Panc1 (cell line): ENCODE measurements at regions not wholly inside any gene's neighbourhood (a gene's known extent, or its start where the extent isn't known, plus 50 kb on each side); places are given as distances from the start of the nearest gene placed in this dataset.

ENCODE experiments used
- ATAC-seq: fragments of 200-7000 bp; cut with Tn5 transposase; 2 replicates; pipeline ENCODE4 v1.9.1; 2020; ENCODE audit warnings: mild to moderate bottlenecking, moderate library complexity
- BruUV-seq: library from RNA; stranded (reverse); fragments of 400-500 nt; replicated peaks from 2 replicates; lab custom pipeline; 2021; lab: Mats Ljungman, UMichigan
- CTCF ChIA-PET: fragments of 300-600 bp; sonication (Branson Sonifier 250); formaldehyde crosslinking; loops from one replicate; lab custom pipeline; 2022; ENCODE audit warnings: antibody characterized with exemption; lab: Charles Lee
- POLR2A ChIA-PET: fragments of 300-600 bp; sonication (Branson Sonifier 250); formaldehyde crosslinking; loops from one replicate; lab custom pipeline; 2022; ENCODE audit warnings: antibody characterized with exemption; lab: Charles Lee
- DNase-seq: peaks from one replicate; pipeline ENCODE4 v3.0.0-alpha.2; 2010; ENCODE audit warnings: low read depth, low spot score
- H3K27ac ChIP-seq: 2 replicates; pipeline ENCODE4 v1.5.1; 2011; ENCODE audit warnings: mild to moderate bottlenecking, low read length, inconsistent platforms
- H3K27me3 ChIP-seq: fragments of 200-500 bp; sonication (Bioruptor generic); 2 replicates; pipeline ENCODE4 v1.6.0; 2014; ENCODE audit warnings: low read length, inconsistent platforms; ENCODE audit not compliant: control insufficient read depth, insufficient read depth
- H3K36me3 ChIP-seq: fragments of 200-500 bp; sonication (Bioruptor generic); 2 replicates; pipeline ENCODE4 v1.5.1; 2014; ENCODE audit warnings: inconsistent platforms, mild to moderate bottlenecking, low read length, moderate library complexity; ENCODE audit not compliant: control insufficient read depth, insufficient read depth
- H3K4me1 ChIP-seq: 2 replicates; pipeline ENCODE4 v1.5.1; 2011; ENCODE audit warnings: inconsistent platforms, mild to moderate bottlenecking, low read length, moderate library complexity; ENCODE audit not compliant: control insufficient read depth, insufficient read depth
- H3K4me3 ChIP-seq, 2 experiments: 2 replicates each; pipeline ENCODE4 v1.5.1; 2011 to 2012; ENCODE audit warnings: low read depth in 2 of 2, low read length in 2 of 2, mild to moderate bottlenecking in 2 of 2, inconsistent platforms in 1 of 2, moderate library complexity in 1 of 2
- H3K9me3 ChIP-seq: fragments of 200-500 bp; sonication (Bioruptor generic); 2 replicates; pipeline ENCODE4 v1.5.1; 2014; ENCODE audit warnings: low read depth, mild to moderate bottlenecking, inconsistent platforms, low read length, moderate library complexity; ENCODE audit not compliant: control insufficient read depth, insufficient read depth
- POLR2AphosphoS5 ChIP-seq: IDR thresholded peaks from 2 replicates; pipeline ENCODE4 v1.6.1; 2012; ENCODE audit warnings: mild to moderate bottlenecking, low read depth, low read length, moderate library complexity
- SIN3A ChIP-seq: IDR thresholded peaks from 2 replicates; pipeline ENCODE4 v1.6.1; 2012; ENCODE audit warnings: low read depth, mild to moderate bottlenecking, low read length, moderate library complexity, borderline replicate concordance; ENCODE audit not compliant: insufficient read depth
- TCF7L2 ChIP-seq: IDR thresholded peaks from 2 replicates; pipeline ENCODE4 v1.6.1; 2011; ENCODE audit warnings: mild to moderate bottlenecking, low read depth, low read length, inconsistent platforms
- in situ Hi-C: cut with HindIII; loops from 2 replicates; pipeline ENCODE4 v1.10.0; 2016; ENCODE audit warnings: low sequenced_read_pairs, low pct_unique_long_range_greater_than_20kb
- intact Hi-C: fragments of 100-400 bp; cut with micrococcal nuclease; formaldehyde crosslinking; loops from one replicate; pipeline ENCODE4 v1.10.0; 2022; ENCODE audit not compliant: unreplicated experiment
- TF ChIP-seq, protein P1 (sequence below), 2 experiments: IDR thresholded peaks; 2 replicates each; pipeline ENCODE4 v1.6.1; 2011 to 2012; ENCODE audit warnings: low read depth in 2 of 2, control low read depth in 1 of 2, low read length in 1 of 2, mild to moderate bottlenecking in 1 of 2, moderate library complexity in 1 of 2; ENCODE audit not compliant: insufficient read depth in 1 of 2
- TF ChIP-seq, protein P2 (sequence below): fragments of 450-650 bp; IDR thresholded peaks from 2 replicates; pipeline ENCODE4 v1.5.1; 2017; ENCODE audit warnings: mild to moderate bottlenecking

DNA sequence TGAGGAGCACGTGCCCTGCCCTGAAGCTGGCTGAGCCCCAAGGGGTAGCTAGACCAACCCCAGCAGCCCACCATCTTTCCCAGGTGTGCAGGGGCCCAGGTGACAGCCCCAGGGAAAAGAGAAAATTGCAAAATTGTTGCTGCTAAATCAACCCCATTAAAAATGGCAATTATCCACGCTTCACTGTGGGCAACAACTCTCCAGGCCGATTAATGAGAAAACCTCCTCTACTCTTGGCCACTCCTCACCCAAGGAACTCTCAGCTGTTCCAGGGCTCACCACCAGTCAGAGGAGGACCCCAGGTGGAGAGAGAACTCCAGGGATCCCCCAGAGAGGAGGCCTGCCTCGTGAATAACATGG, 516.1 kb upstream of the MGMT start:
- TF ChIP-seq TCF7L2 (no peak), SIN3A (no peak), POLR2AphosphoS5 (no peak)
- TF ChIP-seq, protein P1, sequence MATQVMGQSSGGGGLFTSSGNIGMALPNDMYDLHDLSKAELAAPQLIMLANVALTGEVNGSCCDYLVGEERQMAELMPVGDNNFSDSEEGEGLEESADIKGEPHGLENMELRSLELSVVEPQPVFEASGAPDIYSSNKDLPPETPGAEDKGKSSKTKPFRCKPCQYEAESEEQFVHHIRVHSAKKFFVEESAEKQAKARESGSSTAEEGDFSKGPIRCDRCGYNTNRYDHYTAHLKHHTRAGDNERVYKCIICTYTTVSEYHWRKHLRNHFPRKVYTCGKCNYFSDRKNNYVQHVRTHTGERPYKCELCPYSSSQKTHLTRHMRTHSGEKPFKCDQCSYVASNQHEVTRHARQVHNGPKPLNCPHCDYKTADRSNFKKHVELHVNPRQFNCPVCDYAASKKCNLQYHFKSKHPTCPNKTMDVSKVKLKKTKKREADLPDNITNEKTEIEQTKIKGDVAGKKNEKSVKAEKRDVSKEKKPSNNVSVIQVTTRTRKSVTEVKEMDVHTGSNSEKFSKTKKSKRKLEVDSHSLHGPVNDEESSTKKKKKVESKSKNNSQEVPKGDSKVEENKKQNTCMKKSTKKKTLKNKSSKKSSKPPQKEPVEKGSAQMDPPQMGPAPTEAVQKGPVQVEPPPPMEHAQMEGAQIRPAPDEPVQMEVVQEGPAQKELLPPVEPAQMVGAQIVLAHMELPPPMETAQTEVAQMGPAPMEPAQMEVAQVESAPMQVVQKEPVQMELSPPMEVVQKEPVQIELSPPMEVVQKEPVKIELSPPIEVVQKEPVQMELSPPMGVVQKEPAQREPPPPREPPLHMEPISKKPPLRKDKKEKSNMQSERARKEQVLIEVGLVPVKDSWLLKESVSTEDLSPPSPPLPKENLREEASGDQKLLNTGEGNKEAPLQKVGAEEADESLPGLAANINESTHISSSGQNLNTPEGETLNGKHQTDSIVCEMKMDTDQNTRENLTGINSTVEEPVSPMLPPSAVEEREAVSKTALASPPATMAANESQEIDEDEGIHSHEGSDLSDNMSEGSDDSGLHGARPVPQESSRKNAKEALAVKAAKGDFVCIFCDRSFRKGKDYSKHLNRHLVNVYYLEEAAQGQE (IDR thresholded peaks at IDR 0.05; ENCODE audit: insufficient read depth in 1 of 2, low read depth in 2 of 2, low read length in 1 of 2): no peak
- TF ChIP-seq, protein P2, sequence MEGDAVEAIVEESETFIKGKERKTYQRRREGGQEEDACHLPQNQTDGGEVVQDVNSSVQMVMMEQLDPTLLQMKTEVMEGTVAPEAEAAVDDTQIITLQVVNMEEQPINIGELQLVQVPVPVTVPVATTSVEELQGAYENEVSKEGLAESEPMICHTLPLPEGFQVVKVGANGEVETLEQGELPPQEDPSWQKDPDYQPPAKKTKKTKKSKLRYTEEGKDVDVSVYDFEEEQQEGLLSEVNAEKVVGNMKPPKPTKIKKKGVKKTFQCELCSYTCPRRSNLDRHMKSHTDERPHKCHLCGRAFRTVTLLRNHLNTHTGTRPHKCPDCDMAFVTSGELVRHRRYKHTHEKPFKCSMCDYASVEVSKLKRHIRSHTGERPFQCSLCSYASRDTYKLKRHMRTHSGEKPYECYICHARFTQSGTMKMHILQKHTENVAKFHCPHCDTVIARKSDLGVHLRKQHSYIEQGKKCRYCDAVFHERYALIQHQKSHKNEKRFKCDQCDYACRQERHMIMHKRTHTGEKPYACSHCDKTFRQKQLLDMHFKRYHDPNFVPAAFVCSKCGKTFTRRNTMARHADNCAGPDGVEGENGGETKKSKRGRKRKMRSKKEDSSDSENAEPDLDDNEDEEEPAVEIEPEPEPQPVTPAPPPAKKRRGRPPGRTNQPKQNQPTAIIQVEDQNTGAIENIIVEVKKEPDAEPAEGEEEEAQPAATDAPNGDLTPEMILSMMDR: no peak
- Histone ChIP-seq H3K27ac (no peak overlapping the region), H3K4me3 (no peak overlapping the region), H3K4me1 (no peaks in the 10 kb centered on the region; the same call in 1 of the 2 replicates), H3K36me3 (no peaks in the 10 kb centered on the region), H3K9me3 (no peaks in the 10 kb centered on the region), H3K27me3 (peaks cover 4% of the 10 kb centered on the region)
- DNase-seq (no peak), ATAC-seq (no peak)
- ChIA-PET CTCF (no interaction called here), POLR2A (no interaction called here)
- intact Hi-C loops: no loop called here
- in situ Hi-C loops: no loop called here
- BruUV-seq: no TSS peak

DNA sequence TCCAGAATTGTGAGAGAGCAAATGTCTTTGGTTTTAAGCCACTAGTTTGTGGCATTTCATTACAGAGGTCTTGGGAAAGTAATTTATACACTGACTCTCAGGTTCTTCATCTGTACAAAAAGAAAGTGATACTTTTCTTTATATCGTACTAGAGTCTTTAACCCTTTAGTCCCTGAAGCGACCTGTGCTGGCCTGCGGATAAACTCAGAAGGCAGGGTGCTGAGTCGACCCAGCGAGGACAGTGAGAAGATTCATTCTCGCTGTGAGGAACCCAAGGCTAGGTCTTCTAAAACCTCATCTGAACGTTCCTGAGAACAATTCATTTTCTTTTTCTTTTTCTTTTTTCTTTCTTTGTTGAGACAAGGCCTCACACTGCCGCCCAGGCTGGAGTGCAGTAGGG, 514.2 kb upstream of the MGMT start:
- Histone ChIP-seq H3K27ac (no peak overlapping the region), H3K4me1 (no peaks in the 10 kb centered on the region; the same call in 1 of the 2 replicates), H3K9me3 (no peaks in the 10 kb centered on the region), H3K4me3 (no peak overlapping the region), H3K36me3 (no peaks in the 10 kb centered on the region), H3K27me3 (peaks cover 6% of the 10 kb centered on the region)
- ChIA-PET CTCF (no interaction called here), POLR2A (no interaction called here)
- no TSS peak for BruUV-seq
- in situ Hi-C loops: no loop called here
- intact Hi-C loops: no loop called here
- no peak for ATAC-seq
- TF ChIP-seq SIN3A (no peak), TCF7L2 (no peak), POLR2AphosphoS5 (no peak)
- TF ChIP-seq, protein P1 (IDR thresholded peaks at IDR 0.05; ENCODE audit: insufficient read depth in 1 of 2, low read depth in 2 of 2, low read length in 1 of 2): no peak
- TF ChIP-seq, protein P2: no peak; the same call in 1 of the 2 replicates
- DNase-seq: no peak
